ENCODE measurements at regions not wholly inside any gene's neighbourhood (a gene's known extent, or its start where the extent isn't known, plus 50 kb on each side); places are given as distances from the start of the nearest gene placed in this dataset.

- Histone ChIP-seq H3K79me2 (ENCODE audit: control insufficient read depth, insufficient read depth, low read length, poor library complexity) (peaks cover 1% of the 10 kb centered on the region), H2BK120ac (ENCODE audit: insufficient read depth, low read length, poor library complexity) (no peak overlapping the region), H2AFZ (ENCODE audit: insufficient read depth, low read length, poor library complexity) (no peak overlapping the region), H3K4me1 (ENCODE audit: control insufficient read depth in 1 of 2, insufficient read depth in 2 of 2, low read length in 2 of 2) (no peaks in the 10 kb centered on the region), H3K79me1 (ENCODE audit: low read length) (no peaks in the 10 kb centered on the region), H3K4me2 (ENCODE audit: low read length) (no peak overlapping the region), H2BK12ac (ENCODE audit: low read length) (no peak overlapping the region), H4K8ac (ENCODE audit: low read depth, low read length) (no peak overlapping the region), H2AK5ac (ENCODE audit: low read length) (no peak overlapping the region), H2BK5ac (ENCODE audit: low read depth, low read length, poor library complexity) (no peak overlapping the region), H3K9ac (ENCODE audit: low read length) (no peak overlapping the region), H3K18ac (ENCODE audit: low read length) (no peak overlapping the region), H4K91ac (ENCODE audit: low read depth, low read length) (no peak overlapping the region), H3K4me3 (ENCODE audit: low read depth, low read length) (no peak overlapping the region), H3K36me3 (ENCODE audit: control insufficient read depth in 1 of 2, insufficient read depth in 2 of 2, low read length in 2 of 2) (no peaks in the 10 kb centered on the region), H3K9me3 (ENCODE audit: insufficient read depth, low read depth, low read length) (no peaks in the 10 kb centered on the region), H3K4ac (ENCODE audit: low read depth, low read length) (no peak overlapping the region), H3K27ac (ENCODE audit: low read depth, low read length) (no peak overlapping the region), H3K14ac (ENCODE audit: low read length) (no peak overlapping the region), H3K23ac (ENCODE audit: low read length) (no peak overlapping the region), H4K12ac (ENCODE audit: low read depth, low read length) (no peak overlapping the region), H3K27me3 (ENCODE audit: insufficient read depth, low read length) (no peaks in the 10 kb centered on the region)
- DNase-seq, result no peak
- WGBS (ENCODE audit: extremely low coverage, insufficient coverage, insufficient read length), result no CpG with 5 or more reads among the region's 3 CpGs
These were observed 273.7 kb upstream of the DMRT1 start for GRCh38 chr9:567747-568305.

- Histone ChIP-seq H3K9ac (ENCODE audit: low read length) (no peak overlapping the region), H3K18ac (ENCODE audit: low read length) (no peak overlapping the region), H2BK12ac (ENCODE audit: low read length) (no peak overlapping the region), H3K27ac (ENCODE audit: low read depth, low read length) (no peak overlapping the region), H2AK5ac (ENCODE audit: low read length) (no peak overlapping the region), H3K36me3 (ENCODE audit: control insufficient read depth in 1 of 2, insufficient read depth in 2 of 2, low read length in 2 of 2) (no peaks in the 10 kb centered on the region), H3K14ac (ENCODE audit: low read length) (no peak overlapping the region), H2BK120ac (ENCODE audit: insufficient read depth, low read length, poor library complexity) (no peak overlapping the region), H2AFZ (ENCODE audit: insufficient read depth, low read length, poor library complexity) (no peak overlapping the region), H3K4ac (ENCODE audit: low read depth, low read length) (peak overlapping the region; percentile 11), H3K23ac (ENCODE audit: low read length) (no peak overlapping the region), H3K4me1 (ENCODE audit: control insufficient read depth in 1 of 2, insufficient read depth in 2 of 2, low read length in 2 of 2) (peaks cover 0 to 3% of the 10 kb centered on the region in 2 experiments), H3K4me3 (ENCODE audit: low read depth, low read length) (no peak overlapping the region), H4K12ac (ENCODE audit: low read depth, low read length) (no peak overlapping the region), H2BK5ac (ENCODE audit: low read depth, low read length, poor library complexity) (no peak overlapping the region), H3K27me3 (ENCODE audit: insufficient read depth, low read length) (no peaks in the 10 kb centered on the region), H4K8ac (ENCODE audit: low read depth, low read length) (no peak overlapping the region), H3K4me2 (ENCODE audit: low read length) (no peak overlapping the region), H3K9me3 (ENCODE audit: insufficient read depth, low read depth, low read length) (no peaks in the 10 kb centered on the region), H3K79me1 (ENCODE audit: low read length) (no peaks in the 10 kb centered on the region), H4K91ac (ENCODE audit: low read depth, low read length) (no peak overlapping the region), H3K79me2 (ENCODE audit: control insufficient read depth, insufficient read depth, low read length, poor library complexity) (peaks cover 1% of the 10 kb centered on the region)
- no peak for DNase-seq
- WGBS (ENCODE audit: extremely low coverage, insufficient coverage, insufficient read length), result no CpG with 5 or more reads among the region's 3 CpGs
These were observed 272.2 kb upstream of the DMRT1 start for GRCh38 chr9:569296-569695.

GRCh38 chr9:570187-570586 lies 271.3 kb upstream of the DMRT1 start:
- Histone ChIP-seq H2AK5ac (ENCODE audit: low read length) (no peak overlapping the region), H3K9me3 (ENCODE audit: insufficient read depth, low read depth, low read length) (no peaks in the 10 kb centered on the region), H3K14ac (ENCODE audit: low read length) (no peak overlapping the region), H2BK12ac (ENCODE audit: low read length) (no peak overlapping the region), H3K27me3 (ENCODE audit: insufficient read depth, low read length) (no peaks in the 10 kb centered on the region), H2BK5ac (ENCODE audit: low read depth, low read length, poor library complexity) (no peak overlapping the region), H3K4me1 (ENCODE audit: control insufficient read depth in 1 of 2, insufficient read depth in 2 of 2, low read length in 2 of 2) (peaks cover 0 to 3% of the 10 kb centered on the region in 2 experiments), H3K4me2 (ENCODE audit: low read length) (no peak overlapping the region), H3K18ac (ENCODE audit: low read length) (no peak overlapping the region), H3K23ac (ENCODE audit: low read length) (no peak overlapping the region), H4K12ac (ENCODE audit: low read depth, low read length) (no peak overlapping the region), H3K79me2 (ENCODE audit: control insufficient read depth, insufficient read depth, low read length, poor library complexity) (peaks cover 1% of the 10 kb centered on the region), H3K9ac (ENCODE audit: low read length) (no peak overlapping the region), H2AFZ (ENCODE audit: insufficient read depth, low read length, poor library complexity) (no peak overlapping the region), H3K79me1 (ENCODE audit: low read length) (peaks cover 3% of the 10 kb centered on the region), H3K27ac (ENCODE audit: low read depth, low read length) (no peak overlapping the region), H4K8ac (ENCODE audit: low read depth, low read length) (no peak overlapping the region), H3K36me3 (ENCODE audit: control insufficient read depth in 1 of 2, insufficient read depth in 2 of 2, low read length in 2 of 2) (no peaks in the 10 kb centered on the region), H3K4ac (ENCODE audit: low read depth, low read length) (no peak overlapping the region), H2BK120ac (ENCODE audit: insufficient read depth, low read length, poor library complexity) (no peak overlapping the region), H3K4me3 (ENCODE audit: low read depth, low read length) (no peak overlapping the region), H4K91ac (ENCODE audit: low read depth, low read length) (no peak overlapping the region)
- no peak for DNase-seq
- no CpG with 5 or more reads among the region's 5 CpGs for WGBS (ENCODE audit: extremely low coverage, insufficient coverage, insufficient read length)

- Histone ChIP-seq H3K4ac (ENCODE audit: low read depth, low read length) (no peak overlapping the region), H4K91ac (ENCODE audit: low read depth, low read length) (no peak overlapping the region), H3K27me3 (ENCODE audit: insufficient read depth, low read length) (no peaks in the 10 kb centered on the region), H3K4me3 (ENCODE audit: low read depth, low read length) (no peak overlapping the region), H2BK120ac (ENCODE audit: insufficient read depth, low read length, poor library complexity) (no peak overlapping the region), H2AK5ac (ENCODE audit: low read length) (no peak overlapping the region), H3K4me1 (ENCODE audit: control insufficient read depth in 1 of 2, insufficient read depth in 2 of 2, low read length in 2 of 2) (peaks cover 0 to 3% of the 10 kb centered on the region in 2 experiments), H3K23ac (ENCODE audit: low read length) (no peak overlapping the region), H2BK12ac (ENCODE audit: low read length) (no peak overlapping the region), H4K8ac (ENCODE audit: low read depth, low read length) (no peak overlapping the region), H2BK5ac (ENCODE audit: low read depth, low read length, poor library complexity) (no peak overlapping the region), H3K14ac (ENCODE audit: low read length) (no peak overlapping the region), H3K27ac (ENCODE audit: low read depth, low read length) (no peak overlapping the region), H4K12ac (ENCODE audit: low read depth, low read length) (no peak overlapping the region), H3K36me3 (ENCODE audit: control insufficient read depth in 1 of 2, insufficient read depth in 2 of 2, low read length in 2 of 2) (no peaks in the 10 kb centered on the region), H3K18ac (ENCODE audit: low read length) (no peak overlapping the region), H3K79me1 (ENCODE audit: low read length) (peaks cover 3% of the 10 kb centered on the region), H2AFZ (ENCODE audit: insufficient read depth, low read length, poor library complexity) (no peak overlapping the region), H3K4me2 (ENCODE audit: low read length) (no peak overlapping the region), H3K9ac (ENCODE audit: low read length) (no peak overlapping the region), H3K79me2 (ENCODE audit: control insufficient read depth, insufficient read depth, low read length, poor library complexity) (peaks cover 1% of the 10 kb centered on the region), H3K9me3 (ENCODE audit: insufficient read depth, low read depth, low read length) (no peaks in the 10 kb centered on the region)
- WGBS (ENCODE audit: extremely low coverage, insufficient coverage, insufficient read length), result no CpG with 5 or more reads among the region's 3 CpGs
- DNase-seq, result no peak
These were observed 270.4 kb upstream of the DMRT1 start for GRCh38 chr9:571066-571465.

Data from trophoblast cell (in vitro differentiated cells and primary cell).